ENCODE measurements at regions not wholly inside any gene's neighbourhood (a gene's known extent, or its start where the extent isn't known, plus 50 kb on each side); places are given as distances from the start of the nearest gene placed in this dataset.

GRCh38 chr5:118736396-118736795 lies 252.0 kb downstream of the DTWD2 start:
- TF ChIP-seq CTCF (conservative IDR thresholded peaks at IDR 0.05 in 1 of 2, IDR thresholded peaks at IDR 0.05 in 1 of 2; ENCODE audit: extremely low read depth in 1 of 2, insufficient read depth in 1 of 2, low read depth in 1 of 2, low read length in 2 of 2) (no peak), EZH2 (IDR thresholded peaks at IDR 0.05; ENCODE audit: borderline replicate concordance, low read length) (no peak)

All from mammary epithelial cell (primary cell).